GM19467 (cell line): ENCODE measurements at regions not wholly inside any gene's neighbourhood (a gene's known extent, or its start where the extent isn't known, plus 50 kb on each side); places are given as distances from the start of the nearest gene placed in this dataset.
"Not testable (repeated sequence)": the region's sequence is repeated elsewhere in the genome, so short reads cannot be mapped to it uniquely, and the experiment has no call there.

Source experiments
- ATAC-seq: cut with Tn5 transposase; IDR thresholded peaks from one replicate; pipeline ENCODE4 v1.9.1; 2021; ENCODE audit warnings: mild to moderate bottlenecking, moderate library complexity; ENCODE audit not compliant: unreplicated experiment

DNA sequence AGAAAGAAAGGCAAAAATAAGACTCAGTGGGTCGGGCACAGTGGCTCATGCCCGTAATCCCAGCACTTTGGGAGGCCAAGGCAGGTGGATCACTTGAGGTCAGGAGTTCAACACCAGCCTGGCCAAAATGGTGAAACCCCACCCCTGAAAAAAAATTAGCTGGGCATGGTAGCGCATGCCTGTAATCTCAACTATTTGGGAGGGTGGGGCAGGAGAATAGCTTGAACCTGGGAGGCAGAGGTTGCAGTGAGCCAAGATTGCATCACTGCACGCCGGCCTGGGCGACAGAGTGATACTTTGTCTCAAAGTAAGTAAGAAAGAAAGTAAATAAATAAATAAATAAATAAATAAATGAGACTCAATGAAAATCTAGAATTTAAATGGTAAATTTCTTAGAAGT lies 145.9 kb upstream of the KRR1 start:
- ATAC-seq, result not testable (repeated sequence)

DNA sequence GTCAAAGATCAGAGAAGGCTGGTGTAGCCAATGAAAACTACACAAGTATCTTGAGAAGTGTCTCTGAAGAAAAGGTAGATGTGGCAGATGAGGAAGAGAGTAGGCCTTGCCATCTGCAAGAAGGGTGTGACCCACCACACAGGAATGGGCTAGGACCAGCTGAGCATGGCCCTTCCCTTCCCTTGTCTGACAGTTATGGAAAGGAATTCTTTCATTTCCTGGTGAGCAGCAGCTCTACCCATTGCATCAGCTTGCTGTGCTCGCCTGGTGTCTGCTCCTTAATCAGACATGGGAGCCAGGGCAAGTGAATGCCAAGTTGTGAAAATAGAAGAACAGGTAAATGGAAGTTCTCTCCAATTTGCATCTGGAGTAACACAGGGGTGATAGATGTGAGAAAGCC lies 145.2 kb upstream of the KRR1 start:
- no peak for ATAC-seq

DNA sequence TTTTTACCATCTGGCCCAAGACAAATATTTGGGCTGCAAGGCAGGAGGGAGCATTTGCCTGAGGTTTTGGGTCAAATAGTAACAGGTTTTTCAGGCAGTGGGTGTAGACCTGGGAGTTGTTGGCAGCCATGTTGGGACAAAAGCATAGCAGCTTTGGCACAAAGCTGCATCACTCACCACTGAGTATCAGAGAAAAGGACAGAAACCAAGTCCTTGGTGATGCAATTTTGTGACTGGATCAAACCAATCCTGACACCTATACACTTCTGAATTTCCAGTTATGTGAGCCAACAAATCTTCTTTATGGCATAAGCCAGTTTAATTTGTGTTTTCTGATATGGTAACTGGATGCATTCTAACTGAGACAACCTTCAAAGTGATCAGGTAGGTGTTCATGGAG lies 144.8 kb upstream of the KRR1 start:
- ATAC-seq, result no peak

DNA sequence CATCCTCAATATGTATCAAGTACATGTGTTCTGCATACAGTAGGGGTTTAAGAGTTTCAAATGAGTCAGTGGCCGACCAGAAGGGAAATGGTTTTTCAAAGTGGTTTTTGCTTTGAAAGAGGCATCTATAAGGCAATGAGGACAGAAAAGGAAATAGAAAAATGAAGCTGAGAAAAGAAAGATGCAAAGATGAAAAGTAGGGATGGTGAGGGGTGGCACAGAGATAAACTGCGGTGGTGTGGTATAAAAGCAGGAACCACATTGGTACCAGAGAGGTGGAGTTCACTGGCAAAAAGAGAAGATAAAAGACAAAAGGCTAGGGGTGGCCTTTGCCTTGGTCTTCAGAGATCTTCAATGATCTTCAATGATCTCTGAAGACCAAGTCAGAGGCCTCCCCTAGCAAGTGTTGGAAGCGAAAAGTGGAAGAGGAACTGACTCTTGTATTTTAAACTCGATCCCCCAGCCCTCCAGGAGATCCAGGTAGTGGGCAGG lies 144.0 kb upstream of the KRR1 start:
- no peak for ATAC-seq

DNA sequence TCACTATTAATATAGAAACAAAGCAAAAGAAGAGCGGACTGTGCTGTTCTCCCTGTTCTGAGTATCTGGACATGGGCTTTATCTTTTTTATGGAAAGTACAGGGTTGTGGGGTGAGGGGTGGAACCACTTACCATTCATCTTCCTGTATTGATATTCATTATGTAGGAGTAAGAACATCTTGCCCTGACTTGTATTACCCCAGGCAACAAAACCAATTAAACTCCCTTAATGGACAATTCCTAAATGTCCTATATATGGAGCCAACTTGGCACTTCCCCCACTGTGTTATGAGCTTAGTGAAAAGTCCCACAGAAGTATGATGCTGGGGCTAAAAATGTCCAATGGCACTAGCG lies 139.9 kb upstream of the KRR1 start:
- ATAC-seq, result no peak

DNA sequence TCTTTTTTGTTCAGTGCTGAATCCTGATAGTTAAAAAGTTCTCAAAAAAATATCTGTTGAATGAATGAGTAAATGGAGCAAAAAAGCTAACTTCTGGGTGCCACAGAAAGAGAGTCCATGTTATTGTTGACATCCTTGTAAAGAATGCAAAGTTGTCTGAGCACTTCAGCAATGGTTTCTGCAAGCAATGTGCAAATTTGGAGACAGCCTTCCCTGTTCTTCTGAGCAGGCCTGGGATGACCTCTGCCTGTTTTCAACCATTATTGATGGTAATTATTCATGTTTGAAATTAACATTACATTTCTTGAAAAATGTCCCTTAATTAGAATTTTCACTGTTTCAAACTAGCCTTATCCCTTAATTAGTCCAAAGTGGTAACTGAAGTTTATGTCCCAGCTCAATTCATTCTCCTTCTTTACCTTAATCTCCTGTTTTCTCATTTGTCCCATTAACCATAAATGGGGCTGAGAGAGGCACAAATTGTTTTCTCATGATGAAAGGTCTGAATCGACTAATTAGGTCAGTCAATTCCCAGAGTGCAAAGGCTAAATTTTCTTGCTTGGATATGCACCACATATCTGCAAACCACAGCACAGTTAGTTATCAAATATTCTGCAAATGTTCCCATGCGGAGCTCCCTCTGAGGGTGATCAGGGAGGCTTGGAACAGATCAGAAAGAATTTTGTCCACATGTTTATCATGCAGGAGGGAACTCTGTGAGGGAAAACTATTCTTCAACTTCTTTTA lies 139.4 kb upstream of the KRR1 start:
- no peak for ATAC-seq

DNA sequence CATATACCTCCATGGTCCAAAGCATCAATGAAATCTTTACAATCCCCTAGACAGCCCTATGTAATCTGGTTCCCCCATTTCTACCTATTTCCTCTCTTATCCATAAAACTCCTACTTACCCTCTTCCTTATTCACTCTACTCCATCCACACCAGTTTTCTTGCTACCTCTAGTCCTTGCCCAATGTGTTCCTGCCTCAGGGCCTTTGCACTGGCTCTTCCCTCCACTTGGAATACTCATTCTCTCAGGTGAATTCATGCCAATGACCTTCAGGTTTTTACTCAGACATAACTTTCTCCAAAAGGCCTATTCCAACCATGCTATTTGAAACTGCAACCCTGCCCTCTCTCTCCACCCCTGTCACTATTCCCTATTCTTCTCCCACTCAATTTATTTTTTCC lies 138.7 kb upstream of the KRR1 start:
- no peak for ATAC-seq

DNA sequence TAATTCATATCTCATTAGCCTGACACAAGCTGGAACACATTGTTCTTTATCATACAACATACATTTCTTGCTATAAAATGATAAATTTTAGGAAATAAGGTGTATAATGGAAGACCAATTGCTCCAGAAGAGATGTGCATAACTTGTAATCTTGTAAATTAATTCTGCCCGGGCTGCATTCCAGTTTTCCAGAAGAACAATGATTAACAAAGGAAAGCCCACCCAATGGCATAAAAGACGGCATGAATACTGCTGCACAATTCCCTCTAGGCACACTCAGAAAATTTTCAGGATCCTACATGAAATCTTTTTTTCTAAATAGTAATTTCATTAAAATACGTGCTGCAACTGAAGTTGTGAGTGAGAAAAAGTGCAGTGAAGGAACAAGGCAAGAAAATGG lies 137.4 kb upstream of the KRR1 start:
- ATAC-seq, result no peak

DNA sequence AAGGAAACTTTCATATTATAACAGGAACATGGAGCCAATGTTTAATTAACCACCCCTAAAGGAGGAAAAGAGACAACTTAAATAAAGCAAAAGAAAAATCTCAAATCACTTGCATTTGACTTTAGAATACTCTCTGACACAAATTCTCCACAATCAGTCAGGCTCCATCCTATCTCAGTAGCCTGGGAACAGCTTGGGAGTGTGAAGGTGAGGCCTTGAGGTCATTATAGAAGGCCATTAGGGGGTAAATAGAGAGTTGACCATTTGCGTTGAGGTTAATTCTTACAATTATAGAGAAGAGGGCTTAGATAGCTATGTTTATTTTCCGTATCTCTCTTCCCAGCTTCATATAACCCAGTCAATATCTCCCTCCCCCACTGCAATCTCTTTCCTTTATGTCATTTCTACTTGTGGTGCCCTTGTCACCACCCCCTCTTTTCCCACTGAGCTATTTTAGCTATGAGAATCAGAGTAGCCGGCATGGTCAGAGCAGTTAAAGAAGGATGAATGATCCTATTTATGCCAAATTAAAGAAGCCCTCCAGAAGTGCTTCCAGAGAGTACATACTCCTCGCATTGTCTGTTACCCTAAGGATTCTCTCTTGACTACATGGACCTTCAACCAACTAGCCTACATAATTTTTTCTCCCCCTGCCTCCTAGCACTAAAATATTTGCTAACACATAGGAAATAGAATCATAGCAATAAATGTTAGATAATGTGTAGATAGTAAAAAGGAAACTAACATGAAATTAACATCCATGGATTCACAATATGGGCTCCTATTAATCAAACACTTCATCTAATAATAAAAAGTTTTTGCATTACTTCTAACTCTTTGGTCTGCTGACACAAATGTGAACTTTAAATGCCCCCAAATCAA lies 135.2 kb upstream of the KRR1 start:
- ATAC-seq, result no peak

DNA sequence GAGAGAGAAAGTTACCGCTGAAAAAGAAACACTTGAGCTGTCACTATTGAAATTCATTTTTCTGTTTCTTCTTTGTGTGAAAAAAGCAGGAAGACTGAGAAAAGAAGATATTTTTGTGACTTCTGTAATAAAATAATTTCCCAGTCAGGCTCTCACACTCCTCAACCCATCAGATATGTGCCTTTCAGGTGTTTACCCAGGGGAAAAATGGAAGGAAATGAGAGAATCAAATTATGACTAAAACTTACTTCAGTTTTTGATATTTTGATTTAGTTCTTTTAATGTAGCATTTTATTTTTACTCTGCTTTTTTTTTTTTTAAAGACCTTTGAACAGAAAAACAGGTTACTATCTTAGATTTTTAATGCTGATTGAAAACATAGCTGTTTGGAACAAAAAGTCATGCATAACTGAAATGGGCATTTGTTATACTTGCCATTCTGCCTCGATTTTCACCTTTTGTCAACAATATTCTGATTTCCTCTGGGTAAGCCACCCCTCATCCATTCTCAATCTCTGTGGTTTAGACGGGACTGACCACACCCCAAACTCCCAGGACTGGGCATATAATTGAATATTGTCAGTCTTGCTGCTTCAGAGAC lies 133.2 kb upstream of the KRR1 start:
- no peak for ATAC-seq

DNA sequence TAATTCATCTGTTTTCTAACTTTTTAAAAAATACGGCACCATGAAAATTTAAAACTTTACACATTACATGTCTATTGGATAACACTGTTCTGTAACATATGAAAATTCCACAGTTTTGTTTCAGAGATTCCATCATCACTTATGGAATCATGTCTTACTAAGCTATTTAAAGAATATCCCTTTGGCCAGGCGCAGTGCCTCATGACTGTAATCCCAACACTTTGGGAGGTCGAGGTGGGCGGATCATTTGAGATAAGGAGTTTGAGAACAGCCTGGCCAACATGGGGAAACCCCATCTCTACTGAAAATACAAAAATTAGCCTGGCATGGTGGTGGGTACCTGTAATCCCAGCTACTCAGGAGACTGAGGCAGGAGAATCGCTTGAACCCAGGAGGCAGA lies 131.7 kb upstream of the KRR1 start:
- not testable (repeated sequence) for ATAC-seq

DNA sequence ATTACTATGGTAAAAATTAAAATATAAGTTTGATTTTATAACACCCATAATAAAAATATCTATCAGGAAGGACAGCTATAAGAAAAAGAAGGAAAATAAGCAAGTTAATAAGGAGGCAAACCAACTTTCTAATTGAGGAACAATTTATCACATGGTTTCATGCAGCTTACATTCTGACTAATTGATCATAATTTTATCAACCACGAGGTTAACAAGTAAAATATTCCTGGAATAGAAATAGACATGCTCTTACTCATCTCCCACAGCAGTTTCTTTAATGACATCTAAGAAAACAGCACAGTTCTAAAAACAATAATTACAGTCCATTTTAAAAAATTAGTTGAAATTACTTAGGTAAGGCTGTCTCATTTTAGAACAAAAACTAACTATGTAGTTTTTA lies 130.8 kb upstream of the KRR1 start:
- ATAC-seq, result no peak

DNA sequence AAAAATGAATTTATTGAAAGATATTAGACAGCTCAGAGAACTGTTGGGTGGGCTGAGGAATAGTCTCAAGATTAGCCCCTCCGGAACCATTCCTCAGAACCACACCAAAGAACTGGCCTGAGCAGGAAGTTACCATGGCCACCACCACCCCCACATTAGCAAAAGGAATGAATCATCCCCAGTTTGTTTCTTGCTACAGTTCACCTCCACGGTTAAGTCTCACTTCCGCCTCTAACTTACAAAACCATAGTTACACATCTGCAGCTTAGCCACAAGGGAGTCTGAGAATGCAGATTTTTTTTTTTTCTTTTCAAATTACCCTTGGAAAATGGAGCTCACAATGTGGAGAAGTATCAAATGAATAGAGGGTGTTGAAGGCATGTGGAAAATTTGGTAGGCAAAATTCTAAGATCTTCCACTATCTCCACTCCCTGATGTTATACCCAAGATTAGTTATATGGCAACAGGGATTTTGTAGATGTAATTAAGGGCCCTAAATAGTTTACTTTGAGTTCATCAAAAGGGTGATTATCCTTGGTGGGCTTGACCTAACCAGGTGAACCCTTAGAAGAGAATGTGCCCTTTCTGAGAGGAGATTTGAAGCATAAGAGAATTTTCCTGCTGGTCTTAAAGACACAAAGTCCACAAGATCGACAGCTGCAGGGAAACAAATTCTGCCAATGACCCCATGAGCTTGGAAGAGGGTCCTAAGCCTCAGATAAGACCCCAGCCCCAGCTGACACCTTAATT lies 129.8 kb upstream of the KRR1 start:
- ATAC-seq, result peak; percentile 99

DNA sequence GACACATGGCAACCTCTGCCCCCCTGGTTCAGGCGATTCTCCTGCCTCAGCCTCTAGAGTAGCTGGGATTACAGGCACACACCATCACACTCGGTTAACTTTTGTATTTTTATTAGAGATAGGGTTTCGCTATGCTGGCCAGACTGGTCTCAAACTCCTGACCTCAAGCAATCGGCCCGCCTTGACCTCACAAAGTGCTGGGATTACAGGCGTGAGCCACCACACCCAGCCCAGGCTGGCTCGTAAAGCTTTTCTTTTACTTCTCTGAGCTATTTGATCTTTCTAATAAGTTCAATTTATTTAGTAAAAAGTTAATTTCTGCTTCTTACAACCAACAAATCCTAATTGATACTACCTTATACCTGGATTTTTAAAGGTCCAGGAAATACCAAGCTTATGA lies 127.4 kb upstream of the KRR1 start:
- ATAC-seq, result no peak

DNA sequence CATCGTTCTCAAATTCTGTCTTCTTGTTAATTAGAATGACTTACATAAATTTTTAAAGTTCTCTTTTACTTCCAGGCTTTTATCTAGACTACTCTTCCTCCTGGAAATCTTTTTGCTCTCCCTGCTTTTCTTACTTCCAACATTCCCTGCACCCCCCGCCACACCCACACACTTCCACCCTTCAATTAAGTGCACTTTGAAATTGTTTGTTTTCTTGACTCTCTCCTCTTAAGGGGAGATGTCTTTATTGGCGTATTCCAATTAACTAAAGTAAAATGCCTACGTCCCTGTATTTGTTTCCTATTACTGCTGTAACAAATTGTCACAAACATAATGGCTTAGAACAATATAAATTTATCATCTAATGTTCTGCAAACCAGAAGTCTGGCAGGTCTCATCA lies 125.2 kb upstream of the KRR1 start:
- no peak for ATAC-seq

DNA sequence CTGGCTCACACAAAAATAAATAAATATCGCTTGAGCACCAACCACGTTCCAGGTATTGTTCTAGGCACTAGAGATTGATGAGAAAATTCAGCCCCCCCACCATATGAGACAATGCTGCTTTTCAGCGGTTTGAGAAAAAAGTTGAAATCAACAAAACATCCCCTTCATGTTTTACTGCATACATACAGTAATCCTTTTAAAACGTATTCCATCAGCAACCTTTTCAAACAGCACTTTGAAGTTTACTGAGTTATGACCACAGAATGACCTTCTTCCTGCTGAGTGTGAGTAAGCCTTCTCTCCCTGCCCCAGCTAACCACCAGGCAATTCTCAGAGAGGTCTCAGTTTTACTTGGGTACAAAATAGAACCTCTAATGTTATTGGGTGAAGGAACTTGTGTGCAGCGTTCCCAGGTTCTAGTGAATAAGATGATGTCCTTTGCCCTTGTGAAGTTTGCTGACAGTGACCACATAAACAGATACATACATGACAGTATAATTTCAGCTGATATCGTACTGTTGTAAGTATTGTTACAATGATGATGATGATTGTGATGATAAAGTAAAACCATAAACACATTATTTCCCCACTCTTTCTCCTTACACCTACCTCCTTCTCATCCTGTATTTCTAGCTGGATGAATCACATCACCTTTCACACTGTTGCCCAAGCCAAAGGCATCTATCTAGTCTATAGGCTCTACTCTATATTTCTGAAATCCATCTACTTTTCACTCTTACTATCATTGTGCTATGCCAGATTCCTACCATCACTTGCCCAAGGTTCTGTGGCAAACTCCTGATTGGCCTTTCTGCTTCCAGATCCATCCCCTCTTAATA lies 124.4 kb upstream of the KRR1 start:
- ATAC-seq, result no peak

DNA sequence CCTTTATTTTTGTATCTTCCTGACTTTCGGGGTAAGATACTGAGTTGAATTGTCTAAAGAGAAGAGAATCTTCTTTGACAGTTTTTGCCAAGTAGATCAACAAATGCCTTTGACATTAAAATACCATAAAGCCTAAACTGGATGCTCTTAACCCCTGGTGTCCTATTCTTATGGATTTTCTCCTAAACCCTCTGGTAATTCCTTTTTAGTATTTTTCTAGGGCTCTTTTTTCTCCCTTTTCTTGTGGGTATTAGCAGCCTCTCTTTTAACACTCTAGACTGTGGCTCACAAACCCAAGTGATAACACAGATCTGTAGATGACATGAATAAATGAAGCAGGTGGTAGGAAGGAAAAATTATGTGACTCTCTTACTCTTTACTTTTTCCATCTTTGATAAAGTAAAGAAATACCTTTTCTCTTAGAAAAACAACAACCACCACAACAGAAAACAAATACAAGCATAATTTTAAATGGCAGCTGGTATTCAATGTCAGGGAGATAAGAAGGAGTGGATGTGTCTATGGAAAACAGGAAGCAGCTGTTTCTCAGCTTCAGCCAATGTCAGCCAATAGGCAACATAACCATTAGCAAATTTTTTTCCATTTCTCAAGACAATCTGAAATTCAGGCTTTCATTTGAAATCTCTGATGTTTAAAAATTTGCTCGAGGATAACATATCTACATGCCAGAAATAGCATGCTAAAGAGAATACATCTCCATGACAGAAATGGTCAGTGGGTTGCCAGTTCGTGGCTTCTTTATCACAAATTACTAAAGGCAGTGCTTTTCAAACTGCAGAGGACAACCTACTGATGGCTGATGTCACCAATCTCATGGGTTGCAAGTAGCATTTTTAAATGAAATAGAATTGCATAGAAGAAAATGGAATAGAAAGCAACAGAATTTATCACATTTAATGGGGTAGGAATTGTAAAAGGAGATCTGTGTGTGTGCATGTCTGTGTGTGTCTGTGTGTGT lies 123.1 kb upstream of the KRR1 start:
- ATAC-seq, result no peak

DNA sequence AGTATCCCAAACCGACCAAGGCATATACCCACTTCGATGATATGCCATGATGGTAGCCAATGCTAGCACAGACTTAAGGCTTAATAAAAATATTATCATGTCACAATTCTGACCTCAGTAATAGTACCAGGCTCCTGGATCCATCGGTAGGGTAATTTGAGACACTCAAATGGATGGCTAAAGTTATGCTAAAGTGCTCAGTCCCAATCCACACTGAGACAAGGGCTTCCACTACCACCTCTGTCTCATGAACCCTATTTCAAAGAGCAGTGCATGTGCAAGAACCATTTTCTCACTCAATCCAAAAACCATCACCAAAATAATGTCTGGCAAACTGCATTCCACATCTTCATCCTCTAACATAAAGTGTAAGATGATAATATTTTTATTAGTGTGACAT lies 122.4 kb upstream of the KRR1 start:
- ATAC-seq, result no peak

DNA sequence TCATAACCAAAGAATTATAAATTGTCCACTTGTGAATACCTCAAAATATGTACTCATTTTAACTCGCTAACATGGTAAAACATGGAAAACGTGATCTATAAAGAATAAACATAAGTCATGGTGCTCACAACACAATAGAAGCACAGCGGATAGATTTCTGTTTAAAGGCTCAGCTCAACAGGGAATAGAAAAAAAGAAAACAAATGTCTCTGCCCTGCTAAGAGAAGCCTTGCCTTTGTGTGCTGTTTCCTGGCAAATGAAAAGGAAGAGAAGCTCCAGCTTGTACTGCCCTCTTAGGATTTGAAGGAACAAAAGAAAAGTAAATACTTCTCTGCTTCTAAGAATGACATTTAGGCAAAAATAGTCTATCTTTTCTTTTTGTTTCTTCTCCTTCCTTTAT lies 121.0 kb upstream of the KRR1 start:
- no peak for ATAC-seq
